SU-DHL-6 (cell line): ENCODE measurements at regions not wholly inside any gene's neighbourhood (a gene's known extent, or its start where the extent isn't known, plus 50 kb on each side); places are given as distances from the start of the nearest gene placed in this dataset.
"Not testable (repeated sequence)": the region's sequence is repeated elsewhere in the genome, so short reads cannot be mapped to it uniquely, and the experiment has no call there.

Source experiments
- H2AFZ ChIP-seq: fragments of 200-600 bp; sonication (generic); 2 replicates; pipeline ENCODE4 v1.6.1; 2014; ENCODE audit warnings: low read depth, mild to moderate bottlenecking, moderate library complexity, mixed read lengths, antibody characterized with exemption, low read length; ENCODE audit not compliant: severe bottlenecking
- H3F3A ChIP-seq: fragments of 200-600 bp; shearing (Covaris generic); 2 replicates; pipeline ENCODE4 v1.6.0; 2016; ENCODE audit warnings: antibody characterized with exemption, mild to moderate bottlenecking; ENCODE audit not compliant: insufficient read depth
- H3K27ac ChIP-seq: fragments of 200-600 bp; sonication (generic); 2 replicates; pipeline ENCODE4 v1.5.1; 2016; ENCODE audit warnings: low read depth, mild to moderate bottlenecking, low read length, moderate library complexity, mixed read lengths
- H3K27me3 ChIP-seq: fragments of 200-600 bp; sonication (generic), shearing (Covaris generic); 2 replicates; pipeline ENCODE4 v1.6.0; 2014; ENCODE audit warnings: mild to moderate bottlenecking, low read length
- H3K36me3 ChIP-seq: fragments of 200-600 bp; sonication (generic); 2 replicates; pipeline ENCODE4 v1.6.1; 2014; ENCODE audit warnings: mild to moderate bottlenecking, low read length, mixed read lengths
- H3K4me2 ChIP-seq: fragments of 300-600, 200-600 bp; shearing (Covaris generic), sonication (generic); 2 replicates; pipeline ENCODE4 v1.6.0; 2014; ENCODE audit warnings: low read length, low read depth, mild to moderate bottlenecking; ENCODE audit not compliant: poor library complexity, severe bottlenecking
- H3K4me3 ChIP-seq: fragments of 200-600 bp; sonication (generic); 2 replicates; pipeline ENCODE4 v1.5.1; 2014; ENCODE audit warnings: antibody characterized with exemption, low read length, mild to moderate bottlenecking, mixed read lengths; ENCODE audit not compliant: insufficient read depth, poor library complexity, severe bottlenecking
- H3K79me2 ChIP-seq: fragments of 200-600 bp; sonication (generic); 2 replicates; pipeline ENCODE4 v1.6.1; 2014; ENCODE audit warnings: mild to moderate bottlenecking, low read length, moderate library complexity; ENCODE audit not compliant: insufficient read depth
- H3K9ac ChIP-seq: fragments of 200-600 bp; sonication (generic); 2 replicates; pipeline ENCODE4 v1.7.0; 2014; ENCODE audit warnings: mild to moderate bottlenecking, low read length
- H3K9me2 ChIP-seq: fragments of 200-600 bp; sonication (generic); replicated peaks from 2 replicates; pipeline ENCODE4 v1.6.1; 2014; ENCODE audit warnings: low read length; ENCODE audit not compliant: insufficient read depth
- H3K9me3 ChIP-seq: fragments of 200-600 bp; sonication (generic); 2 replicates; pipeline ENCODE4 v1.6.1; 2014; ENCODE audit warnings: low read length, mixed read lengths; ENCODE audit not compliant: insufficient read depth
- H4K20me1 ChIP-seq: fragments of 200-600 bp; sonication (generic); 2 replicates; pipeline ENCODE4 v1.6.1; 2014; ENCODE audit warnings: low read depth, mild to moderate bottlenecking, antibody characterized with exemption, low read length, moderate library complexity, mixed read lengths
- EZH2phosphoT487 ChIP-seq: fragments of 200-600 bp; sonication (generic), shearing (Covaris generic); conservative IDR thresholded peaks from 2 replicates; pipeline ENCODE4 v1.6.1; 2018; ENCODE audit warnings: mild to moderate bottlenecking, antibody characterized with exemption, low read length, moderate library complexity, mixed read lengths
- TF ChIP-seq, protein P1 (sequence below): fragments of 200-600 bp; sonication (generic); IDR thresholded peaks from one replicate; pipeline ENCODE4 v1.5.1; 2017; ENCODE audit warnings: antibody characterized with exemption, mild to moderate bottlenecking, low read length, moderate library complexity; ENCODE audit not compliant: insufficient read depth, poor library complexity, severe bottlenecking

DNA sequence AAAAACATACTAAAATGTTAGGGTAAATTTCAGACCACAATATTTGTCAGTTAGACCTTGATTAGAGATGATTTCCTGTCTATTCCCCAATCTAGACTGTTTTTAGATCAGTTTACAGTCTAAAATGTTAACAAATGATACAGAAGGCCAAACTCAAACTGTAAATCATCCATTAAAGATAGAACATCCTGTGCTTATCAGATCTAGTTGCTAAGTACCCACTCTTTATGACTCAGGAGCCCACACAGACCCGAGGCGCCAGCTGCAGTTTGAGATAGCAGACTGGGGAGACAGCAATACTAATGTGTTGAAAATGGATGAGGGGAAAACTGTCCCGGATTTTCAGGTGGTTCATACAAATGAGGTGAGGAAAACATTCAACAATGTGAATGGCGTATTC, 113.3 kb downstream of the SCG2 start:
- Histone ChIP-seq H3K27me3 (no peaks in the 10 kb centered on the region), H3K79me2 (no peaks in the 10 kb centered on the region), H3K9ac (no peak overlapping the region), H3K9me3 (no peaks in the 10 kb centered on the region), H2AFZ (no peak overlapping the region), H3K4me2 (no peak overlapping the region), H3K9me2 (no peaks in the 10 kb centered on the region), H3K36me3 (no peaks in the 10 kb centered on the region), H3K27ac (no peak overlapping the region), H4K20me1 (no peaks in the 10 kb centered on the region), H3F3A (no peaks in the 10 kb centered on the region), H3K4me3 (no peak overlapping the region)
- TF ChIP-seq, protein P1, sequence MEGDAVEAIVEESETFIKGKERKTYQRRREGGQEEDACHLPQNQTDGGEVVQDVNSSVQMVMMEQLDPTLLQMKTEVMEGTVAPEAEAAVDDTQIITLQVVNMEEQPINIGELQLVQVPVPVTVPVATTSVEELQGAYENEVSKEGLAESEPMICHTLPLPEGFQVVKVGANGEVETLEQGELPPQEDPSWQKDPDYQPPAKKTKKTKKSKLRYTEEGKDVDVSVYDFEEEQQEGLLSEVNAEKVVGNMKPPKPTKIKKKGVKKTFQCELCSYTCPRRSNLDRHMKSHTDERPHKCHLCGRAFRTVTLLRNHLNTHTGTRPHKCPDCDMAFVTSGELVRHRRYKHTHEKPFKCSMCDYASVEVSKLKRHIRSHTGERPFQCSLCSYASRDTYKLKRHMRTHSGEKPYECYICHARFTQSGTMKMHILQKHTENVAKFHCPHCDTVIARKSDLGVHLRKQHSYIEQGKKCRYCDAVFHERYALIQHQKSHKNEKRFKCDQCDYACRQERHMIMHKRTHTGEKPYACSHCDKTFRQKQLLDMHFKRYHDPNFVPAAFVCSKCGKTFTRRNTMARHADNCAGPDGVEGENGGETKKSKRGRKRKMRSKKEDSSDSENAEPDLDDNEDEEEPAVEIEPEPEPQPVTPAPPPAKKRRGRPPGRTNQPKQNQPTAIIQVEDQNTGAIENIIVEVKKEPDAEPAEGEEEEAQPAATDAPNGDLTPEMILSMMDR, result no peak
- TF ChIP-seq EZH2phosphoT487, result no peak

DNA sequence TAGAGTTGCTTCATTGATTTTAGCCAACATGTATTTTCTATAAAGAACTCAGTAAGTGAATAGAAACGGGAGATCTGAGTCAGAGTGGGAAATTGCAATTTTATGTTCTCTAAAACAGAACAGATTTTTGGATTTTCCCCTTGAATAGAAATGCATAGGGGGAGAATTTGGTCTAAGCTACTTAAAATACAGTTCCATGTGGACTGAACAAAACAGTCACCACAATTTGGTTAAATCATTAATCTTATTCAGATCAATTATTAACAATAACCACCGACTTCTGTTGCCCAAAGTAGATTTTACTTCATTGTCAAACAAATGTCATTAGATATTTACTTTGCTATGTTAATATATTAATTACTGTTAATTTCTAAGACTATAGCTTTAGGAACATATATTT, 107.7 kb downstream of the SCG2 start:
- Histone ChIP-seq H3K9me2 (no peaks in the 10 kb centered on the region), H4K20me1 (no peaks in the 10 kb centered on the region), H3K27ac (no peak overlapping the region), H3K9ac (no peak overlapping the region), H3K27me3 (no peaks in the 10 kb centered on the region), H3K4me3 (no peak overlapping the region), H3K4me2 (no peak overlapping the region), H3K79me2 (no peaks in the 10 kb centered on the region), H3F3A (no peaks in the 10 kb centered on the region), H3K36me3 (no peaks in the 10 kb centered on the region), H3K9me3 (no peaks in the 10 kb centered on the region), H2AFZ (no peak overlapping the region)
- no peak for TF ChIP-seq EZH2phosphoT487
- TF ChIP-seq, protein P1, result no peak

DNA sequence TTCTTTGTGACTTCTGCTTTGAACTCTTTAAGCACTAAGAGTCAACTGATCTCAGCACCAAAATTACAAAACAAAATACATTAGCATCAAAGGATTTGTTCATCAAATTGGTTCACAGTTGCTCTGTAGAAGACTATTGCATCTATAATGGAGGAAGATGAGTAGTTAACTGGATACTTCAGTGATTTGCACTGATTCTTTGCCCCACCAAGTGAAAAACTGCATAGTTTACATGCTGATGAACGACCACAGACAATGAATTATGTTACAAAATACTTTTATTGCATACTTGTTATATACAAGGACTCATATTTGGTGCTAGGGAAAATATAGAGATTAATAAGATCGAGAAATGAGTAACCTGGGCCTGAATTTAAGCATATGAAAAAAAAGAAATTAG, 107.2 kb downstream of the SCG2 start:
- TF ChIP-seq, protein P1, result no peak
- no peak for TF ChIP-seq EZH2phosphoT487
- no peaks in the 10 kb centered on the region for H3K27me3 ChIP-seq
- no peaks in the 10 kb centered on the region for H4K20me1 ChIP-seq
- no peaks in the 10 kb centered on the region for H3K9me2 ChIP-seq
- no peak overlapping the region for H3K27ac ChIP-seq
- H3K79me2 ChIP-seq, result no peaks in the 10 kb centered on the region
- H2AFZ ChIP-seq, result no peak overlapping the region
- no peak overlapping the region for H3K4me2 ChIP-seq
- H3K36me3 ChIP-seq, result no peaks in the 10 kb centered on the region
- no peak overlapping the region for H3K9ac ChIP-seq
- H3K9me3 ChIP-seq, result no peaks in the 10 kb centered on the region
- no peaks in the 10 kb centered on the region for H3F3A ChIP-seq
- no peak overlapping the region for H3K4me3 ChIP-seq

DNA sequence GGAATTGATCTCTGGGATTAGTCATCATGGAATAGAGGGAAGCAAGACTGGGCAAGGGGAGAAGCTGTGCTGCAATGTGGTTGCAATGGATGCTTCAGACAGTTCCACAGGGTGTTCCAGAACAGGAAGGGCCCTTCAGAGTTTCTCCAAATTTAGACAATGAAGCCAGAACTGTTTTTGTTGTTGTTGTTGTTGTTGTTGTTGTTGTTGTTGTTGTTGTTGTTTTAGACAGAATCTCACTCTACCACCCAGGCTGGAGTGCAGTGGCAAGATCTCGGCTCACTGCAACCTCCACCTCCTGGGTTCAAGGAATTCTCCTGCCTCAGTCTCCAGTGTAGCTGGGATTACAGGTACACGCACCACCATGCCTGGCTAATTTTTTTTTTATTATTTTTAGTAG, 105.3 kb downstream of the SCG2 start:
- H3K4me3 ChIP-seq, H4K20me1 ChIP-seq, H3K79me2 ChIP-seq, H3K9ac ChIP-seq, H3K36me3 ChIP-seq, H3K27me3 ChIP-seq, H3K27ac ChIP-seq, H3K4me2 ChIP-seq, H2AFZ ChIP-seq, H3K9me3 ChIP-seq, H3F3A ChIP-seq, H3K9me2 ChIP-seq: not testable (repeated sequence)
